PC-3 (cell line): ENCODE measurements at regions not wholly inside any gene's neighbourhood (a gene's known extent, or its start where the extent isn't known, plus 50 kb on each side); places are given as distances from the start of the nearest gene placed in this dataset.

Experiments used
- ATAC-seq: fragments of 200-7000 bp; cut with Tn5 transposase; 2 replicates; pipeline ENCODE4 v1.9.1; 2020; ENCODE audit warnings: mild to moderate bottlenecking, moderate library complexity
- BruUV-seq: library from RNA; stranded (reverse); fragments of 400-500 nt; replicated peaks from 2 replicates; lab custom pipeline; 2021; lab: Mats Ljungman, UMichigan
- CTCF ChIA-PET: fragments of 300-600 bp; sonication (Branson Sonifier 250); formaldehyde crosslinking; loops from one replicate; lab custom pipeline; 2022; ENCODE audit warnings: antibody characterized with exemption; lab: Charles Lee
- POLR2A ChIA-PET: fragments of 300-600 bp; sonication (Branson Sonifier 250); formaldehyde crosslinking; loops from one replicate; lab custom pipeline; 2022; ENCODE audit warnings: antibody characterized with exemption; ENCODE audit not compliant: unreplicated experiment; lab: Charles Lee
- DNase-seq: peaks from one replicate; pipeline ENCODE4 v3.0.0-alpha.2; 2015
- H2AFZ ChIP-seq: fragments of 300-600 bp; sonication (generic); 2 replicates; pipeline ENCODE4 v1.6.0; 2016; ENCODE audit warnings: antibody characterized with exemption, low read length
- H3F3A ChIP-seq: fragments of 300-600 bp; sonication (generic); one replicate; pipeline ENCODE4 v1.6.0; 2017; ENCODE audit warnings: antibody characterized with exemption, low read length, control low read depth, mild to moderate bottlenecking; ENCODE audit not compliant: unreplicated experiment
- H3K27ac ChIP-seq: fragments of 300-600 bp; sonication (generic); 2 replicates; pipeline ENCODE4 v1.5.1; 2016; ENCODE audit warnings: mild to moderate bottlenecking, low read length
- H3K27me3 ChIP-seq: fragments of 300-600 bp; sonication (generic); 2 replicates; pipeline ENCODE4 v1.6.1; 2016; ENCODE audit warnings: low read length, mixed read lengths
- H3K36me3 ChIP-seq: fragments of 300-600 bp; sonication (generic); 2 replicates; pipeline ENCODE4 v1.6.1; 2016; ENCODE audit warnings: low read depth, mixed run types, low read length, mixed read lengths
- H3K4me1 ChIP-seq: fragments of 300-600 bp; sonication (generic); 2 replicates; pipeline ENCODE4 v1.5.1; 2016; ENCODE audit warnings: low read length; ENCODE audit not compliant: insufficient read depth
- H3K4me2 ChIP-seq: fragments of 300-600 bp; sonication (generic); 2 replicates; pipeline ENCODE4 v1.6.0; 2016; ENCODE audit warnings: low read length
- H3K4me3 ChIP-seq: fragments of 300-600 bp; sonication (generic); 2 replicates; pipeline ENCODE4 v1.5.1; 2016; ENCODE audit warnings: mild to moderate bottlenecking, low read length, mixed read lengths
- H3K79me2 ChIP-seq: fragments of 300-600 bp; sonication (generic); 2 replicates; pipeline ENCODE4 v1.6.1; 2017; ENCODE audit warnings: low read length, mixed read lengths
- H3K9ac ChIP-seq: fragments of 300-600 bp; sonication (generic); 2 replicates; pipeline ENCODE4 v1.6.0; 2016; ENCODE audit warnings: mild to moderate bottlenecking, low read length
- H3K9me2 ChIP-seq: fragments of 300-600 bp; sonication (generic); replicated peaks from 2 replicates; pipeline ENCODE4 v1.6.1; 2016; ENCODE audit warnings: mixed run types, low read length, mixed read lengths
- H3K9me3 ChIP-seq: fragments of 300-600 bp; sonication (generic); 2 replicates; pipeline ENCODE4 v1.6.1; 2016; ENCODE audit warnings: low read length, mixed read lengths
- H4K20me1 ChIP-seq: fragments of 300-600 bp; sonication (generic); 2 replicates; pipeline ENCODE4 v1.6.1; 2016; ENCODE audit warnings: low read length, mixed read lengths
- EZH2 ChIP-seq: fragments of 300-600 bp; sonication (generic); IDR thresholded peaks from one replicate; pipeline ENCODE4 v1.6.1; 2017; ENCODE audit warnings: antibody characterized with exemption, mild to moderate bottlenecking, low read length; ENCODE audit not compliant: unreplicated experiment
- EZH2phosphoT487 ChIP-seq: fragments of 300-600 bp; sonication (generic); IDR thresholded peaks from 2 replicates; pipeline ENCODE4 v1.6.1; 2018; ENCODE audit warnings: mild to moderate bottlenecking, antibody characterized with exemption, low read length, borderline replicate concordance
- intact Hi-C: fragments of 100-400 bp; cut with micrococcal nuclease; formaldehyde crosslinking; loops from 2 replicates; pipeline ENCODE4 v1.9.0; 2023
- TF ChIP-seq, protein P1 (sequence below): fragments of 300-600 bp; sonication (generic); conservative IDR thresholded peaks from 2 replicates; pipeline ENCODE4 v1.5.1; 2017; ENCODE audit warnings: antibody characterized with exemption, low read depth, mild to moderate bottlenecking, low read length

DNA sequence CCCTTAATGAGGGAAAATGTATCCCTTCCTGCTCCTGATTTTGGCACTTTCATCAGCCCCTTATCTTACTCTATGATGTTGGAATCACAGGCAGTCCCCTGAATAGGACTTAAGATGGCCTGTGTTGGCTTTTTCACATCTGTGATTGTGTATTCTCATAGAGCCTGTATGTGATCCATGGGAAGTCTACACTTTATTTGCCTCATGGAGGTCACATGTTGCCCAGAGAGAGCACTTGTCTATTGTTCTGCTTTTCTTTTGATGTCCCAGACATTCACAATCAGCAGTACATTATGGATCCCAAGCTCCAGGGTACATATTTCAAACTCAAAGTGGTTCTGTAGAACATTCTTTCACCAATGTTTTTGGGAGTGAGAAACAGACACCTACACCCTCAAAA, 885.2 kb upstream of the ADGRL2 start:
- Histone ChIP-seq H3K4me2 (no peak overlapping the region), H3K27me3 (no peaks in the 10 kb centered on the region), H3K9ac (no peak overlapping the region), H3K9me2 (no peaks in the 10 kb centered on the region), H3K79me2 (no peaks in the 10 kb centered on the region), H3K27ac (no peak overlapping the region), H3K9me3 (no peaks in the 10 kb centered on the region), H3K36me3 (no peaks in the 10 kb centered on the region), H2AFZ (no peak overlapping the region), H3F3A (no peaks in the 10 kb centered on the region), H4K20me1 (no peaks in the 10 kb centered on the region), H3K4me3 (no peak overlapping the region), H3K4me1 (no peaks in the 10 kb centered on the region)
- TF ChIP-seq, protein P1, sequence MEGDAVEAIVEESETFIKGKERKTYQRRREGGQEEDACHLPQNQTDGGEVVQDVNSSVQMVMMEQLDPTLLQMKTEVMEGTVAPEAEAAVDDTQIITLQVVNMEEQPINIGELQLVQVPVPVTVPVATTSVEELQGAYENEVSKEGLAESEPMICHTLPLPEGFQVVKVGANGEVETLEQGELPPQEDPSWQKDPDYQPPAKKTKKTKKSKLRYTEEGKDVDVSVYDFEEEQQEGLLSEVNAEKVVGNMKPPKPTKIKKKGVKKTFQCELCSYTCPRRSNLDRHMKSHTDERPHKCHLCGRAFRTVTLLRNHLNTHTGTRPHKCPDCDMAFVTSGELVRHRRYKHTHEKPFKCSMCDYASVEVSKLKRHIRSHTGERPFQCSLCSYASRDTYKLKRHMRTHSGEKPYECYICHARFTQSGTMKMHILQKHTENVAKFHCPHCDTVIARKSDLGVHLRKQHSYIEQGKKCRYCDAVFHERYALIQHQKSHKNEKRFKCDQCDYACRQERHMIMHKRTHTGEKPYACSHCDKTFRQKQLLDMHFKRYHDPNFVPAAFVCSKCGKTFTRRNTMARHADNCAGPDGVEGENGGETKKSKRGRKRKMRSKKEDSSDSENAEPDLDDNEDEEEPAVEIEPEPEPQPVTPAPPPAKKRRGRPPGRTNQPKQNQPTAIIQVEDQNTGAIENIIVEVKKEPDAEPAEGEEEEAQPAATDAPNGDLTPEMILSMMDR: no peak
- no peak for TF ChIP-seq EZH2
- no peak for TF ChIP-seq EZH2phosphoT487
- ATAC-seq (no peak), DNase-seq (no peak)
- ChIA-PET POLR2A (no interaction called here), CTCF (no interaction called here)
- intact Hi-C loops: no loop called here
- no TSS peak for BruUV-seq

DNA sequence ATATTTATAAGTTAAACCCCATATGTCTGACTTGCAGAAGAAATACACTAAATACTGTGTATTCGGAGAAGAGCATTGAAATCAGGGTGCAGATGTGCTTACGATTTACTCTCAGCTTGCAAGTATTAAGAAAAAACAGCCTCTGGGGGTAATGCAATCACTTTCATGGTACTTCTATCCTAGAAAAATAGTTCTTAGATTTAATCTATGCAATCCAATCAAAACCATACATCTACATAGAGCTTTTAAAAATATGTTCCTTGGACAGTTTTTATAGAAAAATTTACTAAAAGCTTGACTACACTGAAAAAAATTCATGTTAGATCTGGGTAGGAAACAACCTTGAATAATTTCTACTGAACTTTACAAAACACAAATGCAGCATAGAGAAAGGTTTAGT, 890.3 kb upstream of the ADGRL2 start:
- no peak overlapping the region for H3K4me2 ChIP-seq
- H3F3A ChIP-seq: no peaks in the 10 kb centered on the region
- no TSS peak for BruUV-seq
- H3K36me3 ChIP-seq: no peaks in the 10 kb centered on the region
- POLR2A ChIA-PET: no interaction called here
- no peaks in the 10 kb centered on the region for H4K20me1 ChIP-seq
- no peaks in the 10 kb centered on the region for H3K27me3 ChIP-seq
- no peak overlapping the region for H2AFZ ChIP-seq
- no peaks in the 10 kb centered on the region for H3K9me2 ChIP-seq
- no peak overlapping the region for H3K9ac ChIP-seq
- no peak overlapping the region for H3K4me3 ChIP-seq
- no peaks in the 10 kb centered on the region for H3K9me3 ChIP-seq
- DNase-seq (no peak), ATAC-seq (no peak)
- no peaks in the 10 kb centered on the region for H3K79me2 ChIP-seq
- intact Hi-C loops: no loop called here
- CTCF ChIA-PET: no interaction called here
- H3K27ac ChIP-seq: no peak overlapping the region
- no peak for TF ChIP-seq EZH2
- TF ChIP-seq EZH2phosphoT487: no peak
- TF ChIP-seq, protein P1: no peak
- H3K4me1 ChIP-seq: no peaks in the 10 kb centered on the region

DNA sequence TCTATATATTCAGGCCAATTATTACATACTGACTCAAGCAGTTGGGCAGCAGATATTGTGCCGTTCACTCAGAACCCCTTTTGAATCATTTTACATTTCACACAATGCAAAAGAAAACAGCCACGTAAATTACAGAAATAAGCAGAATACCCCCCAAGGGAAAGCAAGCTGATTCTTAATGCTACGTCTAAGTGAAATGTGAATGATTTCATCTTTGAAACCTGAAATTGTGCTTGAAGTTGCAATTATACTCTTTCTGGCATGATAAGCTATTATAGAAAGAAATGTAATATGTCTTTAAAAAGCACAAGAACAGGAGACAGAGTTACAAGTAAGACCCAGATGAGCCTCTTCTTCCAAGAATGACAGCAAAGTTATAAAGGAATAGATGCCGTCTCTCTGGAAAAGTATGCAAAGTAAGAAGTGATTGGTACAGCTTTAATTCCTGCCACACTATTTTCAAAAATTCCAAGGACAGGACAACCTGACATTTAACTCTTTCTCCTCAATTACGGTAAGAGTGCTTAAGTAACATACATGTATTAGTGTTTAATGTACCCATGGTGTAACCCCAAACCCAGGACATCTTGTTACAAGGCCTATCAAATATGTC, 891.5 kb upstream of the ADGRL2 start:
- intact Hi-C loops: no loop called here
- Histone ChIP-seq H3K4me2 (no peak overlapping the region), H3K9ac (no peak overlapping the region), H3K4me3 (no peak overlapping the region), H3K4me1 (no peaks in the 10 kb centered on the region), H3K27ac (no peak overlapping the region), H3K79me2 (no peaks in the 10 kb centered on the region), H3K9me2 (no peaks in the 10 kb centered on the region), H3F3A (no peaks in the 10 kb centered on the region), H4K20me1 (no peaks in the 10 kb centered on the region), H2AFZ (no peak overlapping the region), H3K27me3 (no peaks in the 10 kb centered on the region), H3K9me3 (no peaks in the 10 kb centered on the region), H3K36me3 (no peaks in the 10 kb centered on the region)
- no peak for ATAC-seq
- no TSS peak for BruUV-seq
- TF ChIP-seq EZH2phosphoT487 (no peak), EZH2 (no peak)
- TF ChIP-seq, protein P1: no peak
- POLR2A ChIA-PET: no interaction called here
- no peak for DNase-seq
- CTCF ChIA-PET: no interaction called here
